ENCODE measurements at regions not wholly inside any gene's neighbourhood (a gene's known extent, or its start where the extent isn't known, plus 50 kb on each side); places are given as distances from the start of the nearest gene placed in this dataset.

- Histone ChIP-seq H4K20me1 (no peaks in the 10 kb centered on the region), H3K36me3 (no peaks in the 10 kb centered on the region), H3K4me3 (no peak overlapping the region), H3K27ac (no peak overlapping the region), H3K27me3 (no peaks in the 10 kb centered on the region), H3K9ac (no peak overlapping the region), H3K9me3 (peaks cover 7% of the 10 kb centered on the region; the same call in 1 of the 2 replicates), H3K4me2 (no peak overlapping the region), H3K4me1 (no peaks in the 10 kb centered on the region)
- TF ChIP-seq Cebpa-rat (IDR thresholded peaks at IDR 0.05), result no peak
These were observed 104.2 kb downstream of the OXSM start for GRCh38 chr3:25894101-25894500.

- no peak overlapping the region for H3K4me3 ChIP-seq
- TF ChIP-seq Cebpa-rat (IDR thresholded peaks at IDR 0.05), result no peak
- no peak overlapping the region for H3K9ac ChIP-seq
- H3K4me1 ChIP-seq, result peaks cover 5% of the 10 kb centered on the region; the same call in 1 of the 2 replicates
- H3K9me3 ChIP-seq, result peaks cover 7% of the 10 kb centered on the region; the same call in 1 of the 2 replicates
- H3K27ac ChIP-seq, result no peak overlapping the region
- no peaks in the 10 kb centered on the region for H3K36me3 ChIP-seq
- H3K27me3 ChIP-seq, result no peaks in the 10 kb centered on the region
- no peak overlapping the region for H3K4me2 ChIP-seq
- no peaks in the 10 kb centered on the region for H4K20me1 ChIP-seq
These were observed 105.1 kb downstream of the OXSM start for GRCh38 chr3:25895031-25895430.

GRCh38 chr3:25895443-25895842 lies 105.6 kb downstream of the OXSM start:
- no peak overlapping the region for H3K27ac ChIP-seq
- H3K4me3 ChIP-seq, result no peak overlapping the region
- H3K4me1 ChIP-seq, result peaks cover 5% of the 10 kb centered on the region; the same call in 1 of the 2 replicates
- no peak for TF ChIP-seq Cebpa-rat (IDR thresholded peaks at IDR 0.05)
- no peaks in the 10 kb centered on the region for H3K36me3 ChIP-seq
- H3K27me3 ChIP-seq, result no peaks in the 10 kb centered on the region
- H4K20me1 ChIP-seq, result no peaks in the 10 kb centered on the region
- H3K9ac ChIP-seq, result no peak overlapping the region
- H3K9me3 ChIP-seq, result peaks cover 7% of the 10 kb centered on the region; the same call in 1 of the 2 replicates
- H3K4me2 ChIP-seq, result no peak overlapping the region

DNA sequence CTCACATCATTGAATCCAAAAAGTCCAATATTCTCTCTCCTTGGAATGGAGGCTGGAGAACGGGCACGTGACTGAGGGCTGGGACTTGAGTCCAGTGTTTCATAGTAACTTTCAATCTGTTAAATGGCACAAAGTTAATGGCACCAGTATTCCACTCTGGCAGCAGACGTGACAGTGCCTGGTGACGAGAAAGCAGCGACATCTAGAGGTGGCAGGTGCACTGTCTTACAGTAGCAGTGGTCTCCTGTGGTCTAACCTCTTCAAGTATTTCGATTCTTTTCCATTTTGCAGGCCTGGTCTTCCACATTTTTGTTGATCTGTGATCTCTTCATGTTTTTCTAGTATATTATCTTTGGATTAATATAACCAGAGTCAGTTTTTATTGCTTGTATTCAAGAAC lies 107.1 kb downstream of the OXSM start:
- no peaks in the 10 kb centered on the region for H3K36me3 ChIP-seq
- no peaks in the 10 kb centered on the region for H4K20me1 ChIP-seq
- H3K4me1 ChIP-seq, result peaks cover 13% of the 10 kb centered on the region
- no peak for TF ChIP-seq Cebpa-rat (IDR thresholded peaks at IDR 0.05)
- no peak overlapping the region for H3K4me3 ChIP-seq
- H3K9me3 ChIP-seq, result peaks cover 7% of the 10 kb centered on the region; the same call in 1 of the 2 replicates
- H3K4me2 ChIP-seq, result no peak overlapping the region
- no peak overlapping the region for H3K9ac ChIP-seq
- H3K27me3 ChIP-seq, result no peaks in the 10 kb centered on the region
- no peak overlapping the region for H3K27ac ChIP-seq

GRCh38 chr3:25899352-25900101 lies 109.6 kb downstream of the OXSM start:
- no peak overlapping the region for H3K4me2 ChIP-seq
- H3K9ac ChIP-seq, result no peak overlapping the region
- peaks cover 38% of the 10 kb centered on the region for H3K4me1 ChIP-seq
- no peak overlapping the region for H3K4me3 ChIP-seq
- TF ChIP-seq Cebpa-rat (IDR thresholded peaks at IDR 0.05), result no peak
- H3K27me3 ChIP-seq, result no peaks in the 10 kb centered on the region
- H4K20me1 ChIP-seq, result no peaks in the 10 kb centered on the region
- H3K9me3 ChIP-seq, result peaks cover 7% of the 10 kb centered on the region; the same call in 1 of the 2 replicates
- no peaks in the 10 kb centered on the region for H3K36me3 ChIP-seq
- no peak overlapping the region for H3K27ac ChIP-seq

- TF ChIP-seq Cebpa-rat (IDR thresholded peaks at IDR 0.05), result no peak
- Histone ChIP-seq H3K4me1 (peaks cover 45% of the 10 kb centered on the region), H3K36me3 (no peaks in the 10 kb centered on the region), H3K4me2 (no peak overlapping the region), H3K4me3 (no peak overlapping the region), H3K9ac (no peak overlapping the region), H3K9me3 (peaks cover 7% of the 10 kb centered on the region; the same call in 1 of the 2 replicates), H3K27me3 (no peaks in the 10 kb centered on the region), H3K27ac (no peak overlapping the region), H4K20me1 (no peaks in the 10 kb centered on the region)
These were observed 110.3 kb downstream of the OXSM start for GRCh38 chr3:25900161-25900560.

GRCh38 chr3:25901796-25902195 lies 111.9 kb downstream of the OXSM start:
- peak overlapping the region; percentile 57 for H3K4me2 ChIP-seq

GRCh38 chr3:25902586-25902985 lies 112.7 kb downstream of the OXSM start:
- H3K4me2 ChIP-seq, result peak overlapping the region; percentile 57; the same call in 1 of the 2 replicates
- H3K9ac ChIP-seq, result no peak overlapping the region
- H3K36me3 ChIP-seq, result no peaks in the 10 kb centered on the region
- H3K4me3 ChIP-seq, result no peak overlapping the region
- H4K20me1 ChIP-seq, result no peaks in the 10 kb centered on the region
- no peaks in the 10 kb centered on the region for H3K27me3 ChIP-seq
- peaks cover 7% of the 10 kb centered on the region; the same call in 1 of the 2 replicates for H3K9me3 ChIP-seq
- peaks cover 51% of the 10 kb centered on the region for H3K4me1 ChIP-seq
- no peak overlapping the region for H3K27ac ChIP-seq
- no peak for TF ChIP-seq Cebpa-rat (IDR thresholded peaks at IDR 0.05)

More at GRCh38 chr3:25901796-25902195, 111.9 kb downstream of the OXSM start:
- Histone ChIP-seq H3K36me3 (no peaks in the 10 kb centered on the region), H3K27ac (no peak overlapping the region; the same call in 1 of the 2 replicates), H3K9me3 (peaks cover 7% of the 10 kb centered on the region; the same call in 1 of the 2 replicates), H3K4me1 (peaks cover 51% of the 10 kb centered on the region), H3K27me3 (no peaks in the 10 kb centered on the region), H4K20me1 (no peaks in the 10 kb centered on the region), H3K9ac (no peak overlapping the region), H3K4me3 (no peak overlapping the region)
- TF ChIP-seq Cebpa-rat (IDR thresholded peaks at IDR 0.05), result no peak

DNA sequence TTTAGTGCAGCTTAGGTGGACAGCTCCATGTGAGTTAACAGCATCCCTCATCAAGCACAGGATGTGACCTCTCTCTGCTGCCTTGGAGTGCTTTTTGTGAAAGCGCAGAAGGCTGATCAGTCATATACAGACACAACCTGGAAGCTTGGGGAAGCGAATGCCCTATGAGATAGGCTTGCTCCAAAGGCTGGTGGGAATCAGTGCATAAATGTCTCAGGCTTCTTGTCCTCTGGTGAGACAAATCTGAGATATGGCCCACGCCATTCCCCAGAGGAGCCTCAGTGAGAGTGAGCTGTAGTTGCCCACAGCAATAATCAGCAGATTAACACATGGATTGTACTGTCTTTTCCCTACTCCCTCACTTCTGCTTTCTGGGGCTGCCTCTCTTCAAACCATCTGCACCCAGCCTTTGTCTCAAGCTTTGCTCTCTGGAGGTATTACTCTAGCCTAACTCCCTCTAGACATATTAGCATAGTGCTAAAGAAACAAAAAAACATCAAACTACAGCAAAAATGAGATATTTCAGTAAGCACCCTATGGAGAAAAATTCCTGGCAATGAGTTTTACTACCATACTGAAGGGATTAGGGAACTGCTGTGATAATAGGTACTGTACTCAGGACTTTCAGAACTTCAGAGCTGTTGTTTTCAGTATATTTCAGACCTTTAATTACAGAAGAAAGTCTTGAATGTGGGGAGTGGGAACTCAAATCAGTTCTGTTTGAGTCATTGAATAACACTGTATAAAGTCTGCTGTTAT lies 113.7 kb downstream of the OXSM start:
- no peaks in the 10 kb centered on the region for H3K27me3 ChIP-seq
- H3K9ac ChIP-seq, result peak overlapping the region; percentile 43
- H3K4me3 ChIP-seq, result no peak overlapping the region
- no peaks in the 10 kb centered on the region for H4K20me1 ChIP-seq
- peaks cover 51% of the 10 kb centered on the region for H3K4me1 ChIP-seq
- H3K9me3 ChIP-seq, result peaks cover 2% of the 10 kb centered on the region; the same call in 1 of the 2 replicates
- no peak for TF ChIP-seq Cebpa-rat (IDR thresholded peaks at IDR 0.05)
- no peaks in the 10 kb centered on the region for H3K36me3 ChIP-seq
- peak overlapping the region; percentile 43 for H3K27ac ChIP-seq
- peak overlapping the region; percentile 51 for H3K4me2 ChIP-seq

DNA sequence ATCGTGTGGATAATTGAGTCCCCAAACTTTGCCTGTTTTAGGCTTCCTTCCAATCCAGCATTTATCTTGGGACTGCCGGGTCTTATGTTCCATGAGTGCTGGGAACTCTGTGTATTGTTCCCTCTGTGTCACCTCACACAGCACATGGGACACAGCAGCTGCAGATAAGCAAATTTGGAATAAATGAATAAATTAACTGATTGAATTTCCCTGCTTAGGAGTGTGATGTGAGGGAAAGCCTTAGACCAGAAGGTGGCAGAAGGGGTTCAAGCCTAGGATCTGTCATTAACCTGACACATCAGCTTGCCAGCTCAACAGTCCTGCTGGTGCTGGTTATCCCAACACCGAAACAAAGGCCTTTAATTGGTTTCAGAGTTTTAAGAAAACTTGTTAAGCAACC lies 114.3 kb downstream of the OXSM start:
- peak overlapping the region; percentile 51 for H3K4me2 ChIP-seq
- no peak overlapping the region for H3K4me3 ChIP-seq
- TF ChIP-seq Cebpa-rat (IDR thresholded peaks at IDR 0.05), result no peak
- no peaks in the 10 kb centered on the region for H3K9me3 ChIP-seq
- H3K27me3 ChIP-seq, result no peaks in the 10 kb centered on the region
- H4K20me1 ChIP-seq, result no peaks in the 10 kb centered on the region
- H3K27ac ChIP-seq, result peak overlapping the region; percentile 43; the same call in 1 of the 2 replicates
- H3K9ac ChIP-seq, result peak overlapping the region; percentile 43; the same call in 1 of the 2 replicates
- peaks cover 51% of the 10 kb centered on the region for H3K4me1 ChIP-seq
- no peaks in the 10 kb centered on the region for H3K36me3 ChIP-seq
